Activated T-helper 2 cell treated with anti-CD3 and anti-CD28 coated beads, Interferon-gamma antibody, Interleukin-2, Interleukin-4, amounts not matched to agents 10 μg/mL and 5 μg/mL and 100 μg/mL, durations not matched to agents 14 hours and 24 hours and 36 hours (primary cell): ENCODE measurements at regions not wholly inside any gene's neighbourhood (a gene's known extent, or its start where the extent isn't known, plus 50 kb on each side); places are given as distances from the start of the nearest gene placed in this dataset.
"Not testable (repeated sequence)": the region's sequence is repeated elsewhere in the genome, so short reads cannot be mapped to it uniquely, and the experiment has no call there.

Experiments used
- DNase-seq: peaks from one replicate; pipeline ENCODE4 v3.0.0; 2021; ENCODE audit warnings: low spot score
- H3K27ac Mint-ChIP-seq: one replicate; pipeline ENCODE4 v1.8.0; 2021; ENCODE audit warnings: mixed read lengths
- H3K27me3 Mint-ChIP-seq: one replicate; pipeline ENCODE4 v1.8.0; 2021; ENCODE audit warnings: low read depth, mixed read lengths
- H3K36me3 Mint-ChIP-seq: one replicate; pipeline ENCODE4 v1.8.0; 2021; ENCODE audit warnings: low read depth, mixed read lengths
- H3K4me1 Mint-ChIP-seq: one replicate; pipeline ENCODE4 v1.8.0; 2021; ENCODE audit warnings: low read depth, mixed read lengths
- H3K4me3 Mint-ChIP-seq: one replicate; pipeline ENCODE4 v1.8.0; 2021; ENCODE audit warnings: low read depth, mild to moderate bottlenecking, moderate library complexity, mixed read lengths
- H3K9me3 Mint-ChIP-seq: one replicate; pipeline ENCODE4 v1.8.0; 2021; ENCODE audit warnings: mixed read lengths
- intact Hi-C: fragments of 100-400 bp; cut with micrococcal nuclease; formaldehyde crosslinking; loops from one replicate; pipeline ENCODE4 v1.15.1; 2023

- Mint-ChIP-seq H3K27me3 (no peaks in the 10 kb centered on the region), H3K27ac (no peak overlapping the region), H3K9me3 (no peaks in the 10 kb centered on the region), H3K4me1 (no peaks in the 10 kb centered on the region), H3K4me3 (no peak overlapping the region), H3K36me3 (no peaks in the 10 kb centered on the region)
- DNase-seq = no peak
- intact Hi-C loops = no loop called here
Observed at GRCh38 chr4:17010426-17011087, 112.1 kb upstream of the LDB2 start.

DNA sequence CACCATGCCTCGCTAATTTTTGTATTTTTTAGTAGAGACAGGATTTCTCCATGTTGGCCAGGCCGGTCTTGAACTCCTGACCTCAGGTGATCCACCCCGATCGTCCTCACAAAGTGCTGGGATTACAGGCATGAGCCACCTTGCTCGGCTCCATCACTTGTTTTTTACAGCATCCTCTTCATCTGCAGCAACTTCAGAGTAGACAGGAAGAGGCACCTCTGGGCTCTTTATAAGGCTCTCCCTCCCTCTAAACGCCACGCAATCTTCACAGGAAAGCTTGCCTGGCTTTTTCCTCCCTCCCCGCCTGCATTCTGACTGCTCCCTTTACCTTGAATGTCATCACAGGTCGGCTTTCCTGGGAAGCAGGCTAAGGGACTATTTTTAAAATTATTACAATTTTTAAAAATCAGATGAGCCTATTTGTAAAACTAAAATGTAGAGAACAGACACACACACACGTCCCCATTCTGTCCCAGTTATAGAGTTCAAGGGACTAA is 111.5 kb upstream of the LDB2 start:
- no peaks in the 10 kb centered on the region for H3K36me3 Mint-ChIP-seq
- H3K27me3 Mint-ChIP-seq = no peaks in the 10 kb centered on the region
- H3K9me3 Mint-ChIP-seq = no peaks in the 10 kb centered on the region
- H3K27ac Mint-ChIP-seq = no peak overlapping the region
- H3K4me1 Mint-ChIP-seq = no peaks in the 10 kb centered on the region
- H3K4me3 Mint-ChIP-seq = no peak overlapping the region
- no peak for DNase-seq
- intact Hi-C loops = no loop called here

GRCh38 chr4:17008834-17009345 is 110.4 kb upstream of the LDB2 start:
- H3K4me3 Mint-ChIP-seq = no peak overlapping the region
- H3K27me3 Mint-ChIP-seq = no peaks in the 10 kb centered on the region
- H3K4me1 Mint-ChIP-seq = no peaks in the 10 kb centered on the region
- no peaks in the 10 kb centered on the region for H3K9me3 Mint-ChIP-seq
- no peak for DNase-seq
- H3K27ac Mint-ChIP-seq = no peak overlapping the region
- no peaks in the 10 kb centered on the region for H3K36me3 Mint-ChIP-seq
- intact Hi-C loops = no loop called here

- H3K27ac Mint-ChIP-seq, H3K4me1 Mint-ChIP-seq, H3K9me3 Mint-ChIP-seq, DNase-seq, intact Hi-C loops, H3K27me3 Mint-ChIP-seq, H3K36me3 Mint-ChIP-seq, H3K4me3 Mint-ChIP-seq: not testable (repeated sequence)
Observed at GRCh38 chr4:17003606-17004392, 105.4 kb upstream of the LDB2 start.

DNA sequence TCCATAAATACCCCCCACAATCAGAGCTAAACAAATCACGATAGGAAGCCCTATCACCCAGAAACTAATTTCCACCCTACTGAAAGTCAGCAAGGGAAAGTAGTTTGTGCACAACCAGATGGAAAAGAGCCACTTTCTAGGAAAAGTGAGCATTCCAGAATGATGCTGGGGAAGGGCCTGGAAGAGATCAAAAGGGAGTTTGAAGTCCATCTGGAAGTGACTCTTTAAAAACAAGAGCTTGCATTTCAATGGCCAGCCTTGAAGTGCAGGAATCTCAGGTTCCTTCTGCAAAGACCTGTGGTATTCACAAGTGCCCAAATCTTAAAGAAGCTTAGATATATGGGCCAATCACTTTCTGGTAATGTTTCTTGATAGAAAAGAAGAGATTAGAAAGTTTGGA is 97.0 kb upstream of the LDB2 start:
- Mint-ChIP-seq H3K9me3 (no peaks in the 10 kb centered on the region), H3K4me3 (no peak overlapping the region), H3K4me1 (no peaks in the 10 kb centered on the region), H3K27ac (no peak overlapping the region), H3K27me3 (no peaks in the 10 kb centered on the region), H3K36me3 (no peaks in the 10 kb centered on the region)
- intact Hi-C loops = no loop called here
- DNase-seq = no peak

DNA sequence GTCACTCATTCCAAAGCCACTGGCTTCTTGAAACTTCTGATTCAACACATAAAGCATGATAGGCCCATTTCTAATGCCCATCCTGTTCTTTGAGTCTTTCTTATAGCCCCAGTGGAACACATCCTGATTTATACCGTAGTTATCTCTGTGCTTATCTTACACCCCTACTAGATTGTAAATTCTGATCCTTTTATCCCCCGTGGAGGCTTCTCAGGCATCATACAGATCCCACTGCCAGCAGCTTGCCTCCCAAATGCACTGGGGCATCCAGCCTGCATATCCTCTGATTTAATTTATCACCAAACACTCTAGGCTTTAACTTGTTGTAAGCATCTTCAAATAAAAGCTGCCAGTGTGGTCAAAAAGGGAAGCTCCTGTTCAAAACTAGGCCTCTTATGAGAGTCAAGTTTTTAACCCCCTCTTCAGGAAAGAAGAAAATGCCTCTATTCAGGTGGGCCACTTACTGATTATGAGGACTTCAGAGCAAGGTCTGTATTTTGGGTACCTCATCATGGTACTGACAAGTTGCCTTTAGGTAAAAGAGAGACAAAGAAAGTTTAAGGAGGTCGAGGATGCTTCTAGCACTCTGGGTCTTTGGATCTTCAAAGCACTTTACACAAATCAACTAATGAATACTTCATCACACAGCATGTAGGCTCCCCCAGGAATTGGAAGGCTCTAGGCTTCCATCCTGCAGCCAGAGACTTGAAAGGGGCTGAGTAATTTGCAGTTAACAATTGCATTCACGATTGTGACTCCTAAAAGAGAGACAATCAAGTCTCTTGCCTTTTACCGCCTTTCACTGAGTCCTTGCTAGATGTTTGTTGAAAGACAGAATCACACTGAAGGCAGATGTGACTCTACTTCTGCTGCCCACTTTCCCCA is 95.8 kb upstream of the LDB2 start:
- H3K9me3 Mint-ChIP-seq = no peaks in the 10 kb centered on the region
- no peaks in the 10 kb centered on the region for H3K4me1 Mint-ChIP-seq
- H3K27me3 Mint-ChIP-seq = no peaks in the 10 kb centered on the region
- intact Hi-C loops = no loop called here
- H3K27ac Mint-ChIP-seq = no peak overlapping the region
- no peaks in the 10 kb centered on the region for H3K36me3 Mint-ChIP-seq
- no peak for DNase-seq
- no peak overlapping the region for H3K4me3 Mint-ChIP-seq

- DNase-seq = no peak
- Mint-ChIP-seq H3K27me3 (peaks cover 4% of the 10 kb centered on the region), H3K4me1 (no peaks in the 10 kb centered on the region), H3K9me3 (no peaks in the 10 kb centered on the region), H3K27ac (no peak overlapping the region), H3K4me3 (no peak overlapping the region), H3K36me3 (no peaks in the 10 kb centered on the region)
- intact Hi-C loops = no loop called here
Observed at GRCh38 chr4:16992566-16993225, 94.3 kb upstream of the LDB2 start.

GRCh38 chr4:16991450-16991849 is 93.0 kb upstream of the LDB2 start:
- Mint-ChIP-seq H3K27me3 (peaks cover 4% of the 10 kb centered on the region), H3K27ac (no peak overlapping the region), H3K36me3 (no peaks in the 10 kb centered on the region), H3K9me3 (no peaks in the 10 kb centered on the region), H3K4me1 (no peaks in the 10 kb centered on the region), H3K4me3 (no peak overlapping the region)
- DNase-seq = no peak
- intact Hi-C loops = no loop called here

DNA sequence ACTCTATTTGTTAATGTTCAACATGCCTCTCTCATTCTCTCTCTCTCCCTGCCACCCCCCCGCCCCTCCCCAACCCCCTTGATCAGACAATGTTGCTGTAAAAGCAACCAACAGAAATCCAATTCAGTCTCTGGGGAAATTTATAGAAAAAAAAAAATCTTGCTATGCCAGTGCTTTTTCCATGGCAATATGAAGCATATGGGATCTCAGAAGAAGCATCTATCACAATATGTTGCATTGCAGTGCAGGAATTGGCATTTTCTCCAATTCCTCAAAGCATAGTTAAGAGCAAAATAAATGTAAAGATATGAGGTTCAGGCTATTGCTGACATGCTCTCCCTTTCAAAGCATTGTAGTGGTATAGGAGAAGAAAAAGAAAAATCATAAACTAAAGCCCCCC is 90.9 kb upstream of the LDB2 start:
- Mint-ChIP-seq H3K4me1 (no peaks in the 10 kb centered on the region), H3K4me3 (no peak overlapping the region), H3K27ac (no peak overlapping the region), H3K36me3 (no peaks in the 10 kb centered on the region), H3K9me3 (no peaks in the 10 kb centered on the region), H3K27me3 (peaks cover 4% of the 10 kb centered on the region)
- no peak for DNase-seq
- intact Hi-C loops = no loop called here

GRCh38 chr4:16988814-16989213 is 90.4 kb upstream of the LDB2 start:
- Mint-ChIP-seq H3K4me1 (no peaks in the 10 kb centered on the region), H3K9me3 (no peaks in the 10 kb centered on the region), H3K4me3 (no peak overlapping the region), H3K27ac (no peak overlapping the region), H3K36me3 (no peaks in the 10 kb centered on the region), H3K27me3 (peaks cover 4% of the 10 kb centered on the region)
- DNase-seq = no peak
- intact Hi-C loops = no loop called here

- no peaks in the 10 kb centered on the region for H3K9me3 Mint-ChIP-seq
- intact Hi-C loops = no loop called here
- H3K4me1 Mint-ChIP-seq = peaks cover 4% of the 10 kb centered on the region
- no peak overlapping the region for H3K4me3 Mint-ChIP-seq
- no peaks in the 10 kb centered on the region for H3K36me3 Mint-ChIP-seq
- no peak for DNase-seq
- H3K27ac Mint-ChIP-seq = no peak overlapping the region
- peaks cover 1% of the 10 kb centered on the region for H3K27me3 Mint-ChIP-seq
Observed at GRCh38 chr4:16977081-16977480, 78.6 kb upstream of the LDB2 start.

GRCh38 chr4:16969696-16970135 is 71.3 kb upstream of the LDB2 start:
- Mint-ChIP-seq H3K27me3 (no peaks in the 10 kb centered on the region), H3K4me1 (no peaks in the 10 kb centered on the region), H3K27ac (no peak overlapping the region), H3K9me3 (no peaks in the 10 kb centered on the region), H3K36me3 (no peaks in the 10 kb centered on the region), H3K4me3 (no peak overlapping the region)
- DNase-seq = no peak
- intact Hi-C loops = no loop called here
